Left renal pelvis (tissue), 4 donors: ENCODE measurements at regions not wholly inside any gene's neighbourhood (a gene's known extent, or its start where the extent isn't known, plus 50 kb on each side); places are given as distances from the start of the nearest gene placed in this dataset.
"Not testable (repeated sequence)": the region's sequence is repeated elsewhere in the genome, so short reads cannot be mapped to it uniquely, and the experiment has no call there.

ENCODE experiments used
- DNase-seq, 4 donors: peaks; one replicate each; pipeline ENCODE4 v3.0.0-alpha.2; 2013; ENCODE audit warnings: low read depth in 4 of 4, low spot score in 3 of 4

- no peak for DNase-seq
Measured at GRCh38 chr11:49442669-49443068, 234.3 kb upstream of the FOLH1 start.

GRCh38 chr11:49439901-49440300 is 231.5 kb upstream of the FOLH1 start:
- DNase-seq: not testable (repeated sequence)

- DNase-seq: not testable (repeated sequence)
Measured at GRCh38 chr11:49434308-49434707, 225.9 kb upstream of the FOLH1 start.

- DNase-seq: no peak
Measured at GRCh38 chr11:49432242-49432848, 223.9 kb upstream of the FOLH1 start.

- DNase-seq: no peak
Measured at GRCh38 chr11:49424136-49424535, 215.7 kb upstream of the FOLH1 start.

- DNase-seq: not testable (repeated sequence)
Measured at GRCh38 chr11:49418877-49419276, 210.5 kb upstream of the FOLH1 start.

GRCh38 chr11:49405743-49406142 is 197.3 kb upstream of the FOLH1 start:
- no peak for DNase-seq

- DNase-seq: not testable (repeated sequence)
Measured at GRCh38 chr11:49395789-49396188, 187.4 kb upstream of the FOLH1 start.

- DNase-seq: not testable (repeated sequence)
Measured at GRCh38 chr11:49390362-49390761, 182.0 kb upstream of the FOLH1 start.

- not testable (repeated sequence) for DNase-seq
Measured at GRCh38 chr11:49389149-49389548, 180.7 kb upstream of the FOLH1 start.

GRCh38 chr11:49384371-49384770 is 176.0 kb upstream of the FOLH1 start:
- not testable (repeated sequence) for DNase-seq

GRCh38 chr11:49377978-49378377 is 169.6 kb upstream of the FOLH1 start:
- no peak for DNase-seq

GRCh38 chr11:49373866-49374265 is 165.5 kb upstream of the FOLH1 start:
- not testable (repeated sequence) for DNase-seq

GRCh38 chr11:49373385-49373784 is 165.0 kb upstream of the FOLH1 start:
- DNase-seq: not testable (repeated sequence)

GRCh38 chr11:49372137-49372536 is 163.7 kb upstream of the FOLH1 start:
- DNase-seq: not testable (repeated sequence)

- not testable (repeated sequence) for DNase-seq
Measured at GRCh38 chr11:49368556-49368955, 160.2 kb upstream of the FOLH1 start.

GRCh38 chr11:49365375-49365774 is 157.0 kb upstream of the FOLH1 start:
- DNase-seq: not testable (repeated sequence)

- not testable (repeated sequence) for DNase-seq
Measured at GRCh38 chr11:49362994-49363393, 154.6 kb upstream of the FOLH1 start.

- DNase-seq: not testable (repeated sequence)
Measured at GRCh38 chr11:49354536-49354935, 146.1 kb upstream of the FOLH1 start.

GRCh38 chr11:49352868-49353267 is 144.5 kb upstream of the FOLH1 start:
- not testable (repeated sequence) for DNase-seq

GRCh38 chr11:49346627-49347026 is 138.2 kb upstream of the FOLH1 start:
- DNase-seq: not testable (repeated sequence)

- DNase-seq: not testable (repeated sequence)
Measured at GRCh38 chr11:49328485-49329186, 120.2 kb upstream of the FOLH1 start.
